Left kidney (tissue), 1 donor: ENCODE measurements at regions not wholly inside any gene's neighbourhood (a gene's known extent, or its start where the extent isn't known, plus 50 kb on each side); places are given as distances from the start of the nearest gene placed in this dataset.

Experiments used
- DNase-seq: peaks from one replicate; pipeline ENCODE4 v3.0.0-alpha.2; 2013

DNA sequence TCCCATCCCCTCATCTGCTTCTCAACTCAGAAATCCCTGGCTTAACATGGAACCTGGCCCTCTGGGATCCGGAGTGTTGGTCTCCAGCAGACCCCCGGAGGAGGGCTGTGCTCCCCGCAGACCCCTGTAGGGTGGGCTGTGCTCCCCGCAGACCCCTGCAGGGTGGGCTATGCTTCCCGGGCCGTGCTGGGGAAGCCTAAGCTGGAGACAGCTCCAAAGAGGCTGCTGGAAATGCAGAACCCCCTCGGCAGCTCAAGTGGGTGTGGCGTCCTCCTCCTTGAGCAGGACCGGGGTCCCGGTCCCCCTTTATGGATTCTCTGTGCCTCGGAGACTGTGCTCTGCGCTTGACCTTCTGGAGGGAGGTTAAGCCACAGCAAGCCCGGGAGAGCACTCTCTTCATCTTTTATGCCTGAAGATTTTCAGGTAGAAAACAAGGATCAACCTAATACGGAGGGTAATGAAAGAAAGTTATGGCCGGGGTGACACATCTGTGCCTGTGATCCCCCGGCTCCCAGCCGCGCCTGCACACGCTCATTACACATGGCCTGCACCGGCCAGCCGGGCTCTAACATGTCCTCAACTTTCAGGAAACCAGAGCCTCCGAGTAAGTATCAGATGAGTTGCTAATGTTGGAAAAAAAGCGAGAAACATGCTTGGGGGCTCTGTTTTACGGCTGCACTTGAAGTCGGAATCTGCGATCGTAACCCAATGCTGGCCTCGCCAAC lies 87.7 kb upstream of the ACTRT2 start:
- DNase-seq: peak; percentile 53

GRCh38 chr1:2934156-2934540 lies 87.1 kb upstream of the ACTRT2 start:
- no peak for DNase-seq

- no peak for DNase-seq
These were observed 86.6 kb upstream of the ACTRT2 start for GRCh38 chr1:2934642-2935081.

DNA sequence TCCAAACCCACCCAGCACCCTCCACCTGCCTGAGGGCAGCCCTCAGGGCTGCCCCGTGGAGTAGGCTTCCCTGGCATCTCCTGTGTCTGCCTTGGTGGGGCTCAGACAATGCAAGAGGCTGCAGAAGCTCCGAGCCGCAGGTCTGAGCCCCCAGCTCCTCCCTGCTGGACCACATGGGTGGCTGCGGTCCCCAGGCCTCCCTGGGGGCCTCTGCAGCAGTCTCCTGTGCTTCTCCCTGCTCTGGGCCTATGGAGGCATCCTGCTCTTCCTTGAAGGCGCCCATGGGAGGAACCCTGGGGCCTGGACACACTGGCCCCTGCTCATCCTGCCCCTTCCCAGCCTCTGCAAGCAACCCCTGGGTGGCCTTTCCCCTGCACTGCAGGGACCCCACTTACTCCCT lies 86.1 kb upstream of the ACTRT2 start:
- no peak for DNase-seq

GRCh38 chr1:2935751-2936390 lies 85.4 kb upstream of the ACTRT2 start:
- no peak for DNase-seq

GRCh38 chr1:2936559-2937515 lies 84.4 kb upstream of the ACTRT2 start:
- DNase-seq: no peak

- no peak for DNase-seq
These were observed 83.5 kb upstream of the ACTRT2 start for GRCh38 chr1:2937805-2938204.

DNA sequence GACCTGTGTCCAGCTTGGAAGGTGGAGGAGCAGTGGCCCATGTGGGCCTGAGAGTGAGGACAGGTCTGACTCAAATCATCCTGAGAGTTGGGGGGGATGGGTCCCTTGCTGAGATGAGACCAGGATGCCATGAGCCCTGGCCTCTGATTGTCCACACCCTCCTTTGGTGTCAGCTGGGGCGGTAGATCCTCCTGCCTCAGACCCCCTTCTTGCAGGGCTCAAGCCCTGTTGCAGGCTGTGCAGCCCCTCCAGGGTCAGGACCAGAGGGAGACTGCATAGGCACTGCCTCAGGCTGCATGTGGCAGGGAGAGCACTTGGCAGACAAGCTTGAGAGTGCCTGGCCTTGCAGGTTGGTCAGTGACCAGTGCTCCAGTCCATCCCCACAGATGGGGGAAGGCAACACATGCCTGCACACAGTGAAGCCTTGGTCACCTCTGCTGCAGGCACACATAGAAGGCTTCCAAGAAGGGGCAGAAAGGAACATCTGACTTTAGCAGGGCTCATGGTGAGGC lies 82.2 kb upstream of the ACTRT2 start:
- no peak for DNase-seq

- no peak for DNase-seq
These were observed 81.1 kb upstream of the ACTRT2 start for GRCh38 chr1:2940178-2940577.

DNA sequence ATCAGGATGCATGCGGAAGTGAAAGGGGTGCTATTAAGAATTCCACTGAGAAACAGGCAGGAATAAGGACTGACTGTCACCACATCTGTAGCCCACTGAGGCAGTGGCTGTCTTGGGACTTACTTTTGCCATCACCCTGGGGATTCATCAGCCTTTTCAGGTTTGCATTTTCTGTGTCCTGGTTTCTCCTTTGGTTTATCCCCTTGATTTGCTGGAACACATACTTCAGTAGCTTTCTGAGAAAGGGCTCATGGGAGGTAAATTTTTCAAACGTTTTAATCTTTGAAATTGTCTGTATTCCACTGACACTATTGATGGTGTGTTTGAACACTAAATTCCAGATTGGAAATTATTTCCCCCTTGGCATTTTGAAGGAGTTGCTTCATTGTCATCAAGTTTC lies 80.2 kb upstream of the ACTRT2 start:
- DNase-seq: no peak

- DNase-seq: no peak
These were observed 79.4 kb upstream of the ACTRT2 start for GRCh38 chr1:2941907-2942306.

DNA sequence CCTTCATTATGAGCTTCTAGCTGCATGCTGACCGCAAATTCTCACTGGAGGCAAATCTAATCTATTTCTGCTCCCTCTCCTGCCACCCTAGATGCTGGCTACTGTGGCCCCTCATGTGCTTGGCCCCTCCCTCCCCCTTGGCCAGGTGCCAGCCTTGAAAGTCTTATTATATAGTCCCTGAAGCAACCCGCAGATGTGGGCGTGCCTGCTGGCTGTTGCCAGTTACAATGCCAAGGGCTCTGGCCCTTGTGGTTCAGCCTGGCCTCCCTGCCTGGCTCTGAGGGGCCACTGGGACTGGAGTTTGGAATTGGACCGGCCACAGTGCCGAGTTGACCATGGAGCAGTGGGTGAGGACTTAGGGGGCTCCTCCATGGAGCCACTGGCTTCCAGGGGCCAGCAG lies 78.9 kb upstream of the ACTRT2 start:
- no peak for DNase-seq

DNA sequence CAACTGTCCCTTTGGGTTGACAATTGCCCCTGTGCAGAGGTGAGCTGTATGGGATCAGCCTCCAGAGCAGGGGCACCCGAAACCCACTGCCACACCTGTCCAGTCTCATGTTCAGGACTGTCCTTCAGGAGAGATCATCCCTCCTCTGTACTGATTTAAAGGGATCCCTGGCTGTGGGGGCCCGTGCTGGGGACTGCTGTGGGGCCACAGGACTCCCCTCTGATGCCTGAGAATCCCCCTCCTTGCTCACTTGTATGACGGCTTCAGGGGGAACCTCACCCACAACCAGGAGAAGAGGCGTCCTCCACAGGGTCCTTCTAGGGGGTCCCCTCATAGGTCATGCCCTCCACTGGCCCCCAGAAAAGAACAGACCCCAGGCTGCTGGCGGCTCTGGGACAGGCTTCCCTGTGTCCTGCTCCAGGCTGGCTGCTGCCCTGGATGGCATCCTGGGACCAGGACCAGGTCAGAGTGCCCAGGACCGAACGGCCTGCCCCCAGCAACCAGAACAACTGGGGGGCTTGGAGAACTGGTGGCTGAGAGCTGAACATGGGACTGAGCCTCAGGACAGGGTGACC lies 77.5 kb upstream of the ACTRT2 start:
- DNase-seq: no peak

DNA sequence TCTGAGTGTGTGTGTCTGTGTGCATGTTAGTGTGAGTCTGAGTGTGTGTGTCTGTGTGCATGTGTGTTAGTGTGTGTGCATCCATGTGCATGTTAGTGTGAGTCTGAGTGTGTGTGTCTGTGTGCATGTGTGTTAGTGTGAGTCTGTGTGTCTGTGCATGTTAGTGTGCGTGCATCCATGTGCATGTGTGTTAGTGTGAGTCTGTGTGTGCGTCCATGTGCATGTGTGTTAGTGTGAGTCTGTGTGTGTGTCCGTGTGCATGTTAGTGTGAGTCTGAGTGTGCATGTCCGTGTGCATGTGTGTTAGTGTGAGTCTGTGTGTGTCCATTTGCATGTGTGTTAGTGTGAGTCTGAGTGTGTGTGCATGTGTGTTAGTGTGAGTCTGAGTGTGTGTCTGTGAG lies 76.6 kb upstream of the ACTRT2 start:
- DNase-seq: no peak

GRCh38 chr1:2945821-2946231 lies 75.4 kb upstream of the ACTRT2 start:
- no peak for DNase-seq

GRCh38 chr1:2946291-2946690 lies 75.0 kb upstream of the ACTRT2 start:
- DNase-seq: no peak

DNA sequence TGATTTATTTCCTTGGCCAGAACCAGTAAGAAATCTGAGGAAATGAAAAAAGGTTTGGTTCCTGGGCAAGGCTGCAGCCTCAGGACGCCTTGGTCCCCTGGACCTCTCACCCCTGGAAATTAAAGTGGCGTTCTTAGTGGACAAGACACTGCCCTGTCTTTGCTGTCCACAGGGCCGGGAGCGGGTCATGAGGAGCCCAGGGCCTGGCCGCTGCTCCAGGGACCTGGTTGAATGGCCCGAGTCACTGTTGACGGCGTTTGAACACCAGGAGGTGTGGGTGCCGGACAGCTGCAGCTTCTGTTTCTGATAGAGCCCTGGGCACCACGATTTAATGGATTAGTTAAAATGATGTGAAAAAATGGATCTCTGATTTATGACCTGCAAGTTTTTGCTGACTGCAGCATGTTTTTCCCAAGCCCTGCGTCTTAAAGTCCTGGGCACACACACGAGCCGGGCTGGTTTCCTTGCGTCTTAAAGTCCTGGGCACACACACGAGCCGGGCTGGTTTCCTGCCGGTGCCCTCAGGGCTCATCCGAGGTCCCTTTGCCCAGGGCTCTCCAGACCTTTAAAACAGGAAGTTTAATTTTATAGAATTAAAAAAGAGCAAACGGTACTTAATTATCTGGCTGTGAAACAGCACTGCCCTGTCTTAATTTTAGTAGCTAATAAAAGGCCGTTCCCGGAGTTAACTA lies 74.1 kb upstream of the ACTRT2 start:
- no peak for DNase-seq

GRCh38 chr1:2948001-2948750 lies 73.1 kb upstream of the ACTRT2 start:
- DNase-seq: no peak

DNA sequence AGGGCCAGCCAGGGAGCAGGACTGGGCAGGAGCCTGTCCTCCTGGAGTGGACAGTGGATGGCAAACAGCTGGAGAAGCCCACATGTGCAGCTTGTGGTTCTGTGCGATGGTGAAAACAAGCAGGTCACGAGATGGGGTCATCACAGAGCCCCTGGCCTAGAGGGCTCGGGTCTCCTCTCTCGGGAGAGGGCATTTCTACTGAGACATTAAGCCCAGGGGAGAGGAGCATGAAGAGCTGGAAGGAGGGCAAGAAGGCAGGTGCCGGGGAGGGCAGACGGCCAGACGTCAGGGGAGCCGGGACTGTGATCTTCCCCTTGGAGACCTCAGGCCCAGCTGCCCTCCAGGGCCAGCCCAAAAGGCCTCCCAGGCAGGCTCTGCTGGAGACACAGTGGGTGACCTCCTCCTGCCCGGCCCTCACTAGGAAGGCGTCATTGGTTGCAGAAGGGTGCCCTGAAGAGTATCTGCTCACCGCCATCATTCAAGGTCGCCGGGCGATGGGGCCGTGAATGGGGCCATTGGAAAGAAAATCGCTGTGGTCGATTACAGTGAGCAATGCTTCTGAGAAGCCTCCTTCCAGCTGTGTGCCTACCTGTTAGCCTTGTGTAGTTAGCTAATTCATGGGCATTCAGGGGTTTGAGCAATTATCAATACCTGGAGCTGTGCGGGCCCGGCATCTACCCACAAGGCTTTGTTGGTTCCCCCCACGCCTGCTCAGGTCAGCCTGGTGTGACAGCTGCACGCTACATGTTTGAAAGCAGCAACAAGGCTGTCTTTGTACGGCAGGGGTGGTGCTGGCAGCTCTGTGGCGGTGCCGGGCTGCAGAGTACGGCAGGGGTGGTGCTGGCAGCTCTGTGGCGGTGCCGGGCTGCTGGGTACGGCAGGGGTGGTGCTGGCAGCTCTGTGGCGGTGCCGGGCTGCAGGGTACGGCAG lies 72.3 kb upstream of the ACTRT2 start:
- no peak for DNase-seq
